Spleen (tissue), 11 donors: ENCODE measurements at regions not wholly inside any gene's neighbourhood (a gene's known extent, or its start where the extent isn't known, plus 50 kb on each side); places are given as distances from the start of the nearest gene placed in this dataset.

ENCODE experiments used
- DNase-seq: peaks from one replicate; pipeline ENCODE4 v3.0.0-alpha.2; 2020
- H3K27ac ChIP-seq, 8 donors: fragments of 200-600 bp; sonication (generic) in 7 of 8; 1 replicate in 4 of 8; 2 replicates in 4 of 8; pipeline versions ENCODE4 v1.5.0 to v1.8.0; 2016 to 2021; ENCODE audit warnings: inconsistent platforms in 4 of 8, mild to moderate bottlenecking in 4 of 8, moderate library complexity in 1 of 8
- H3K27me3 ChIP-seq, 7 donors: fragments of 200-600 bp; sonication (generic) in 6 of 7; replicated peaks in 1 of 7; 1 replicate in 4 of 7; 2 replicates in 3 of 7; pipeline versions ENCODE4 v1.5.0 to v1.8.0; 2016 to 2021; ENCODE audit warnings: inconsistent platforms in 3 of 7, mild to moderate bottlenecking in 1 of 7
- H3K36me3 ChIP-seq, 6 donors: fragments of 200-600 bp; sonication (generic) in 5 of 6; 1 replicate in 4 of 6; 2 replicates in 2 of 6; pipeline versions ENCODE4 v1.5.0 to v1.8.0; 2016 to 2021; ENCODE audit warnings: inconsistent platforms in 2 of 6
- H3K4me1 ChIP-seq, 6 donors: fragments of 200-600 bp; sonication (generic) in 5 of 6; 1 replicate in 3 of 6; 2 replicates in 3 of 6; pipeline versions ENCODE4 v1.5.0 to v1.8.0; 2016 to 2021; ENCODE audit warnings: inconsistent platforms in 3 of 6
- H3K4me3 ChIP-seq, 8 donors: fragments of 200-600 bp; sonication (generic) in 7 of 8; 1 replicate in 4 of 8; 2 replicates in 4 of 8; pipeline versions ENCODE4 v1.5.0 to v1.8.0; 2016 to 2021; ENCODE audit warnings: inconsistent platforms in 4 of 8, mild to moderate bottlenecking in 4 of 8, moderate library complexity in 2 of 8
- H3K9me3 ChIP-seq, 8 donors: fragments of 200-600 bp; sonication (generic) in 7 of 8; 1 replicate in 4 of 8; 2 replicates in 4 of 8; pipeline versions ENCODE4 v1.5.0 to v1.8.0; 2016 to 2021; ENCODE audit warnings: inconsistent platforms in 4 of 8
- POLR2A ChIP-seq, 3 donors: fragments of 450-650 bp; IDR thresholded peaks; one replicate each; pipeline ENCODE4 v1.5.1; 2017; ENCODE audit warnings: antibody characterized with exemption in 3 of 3, mild to moderate bottlenecking in 1 of 3
- POLR2AphosphoS5 ChIP-seq, 3 donors: sonication (generic); formaldehyde crosslinking; IDR thresholded peaks; one replicate each; pipeline ENCODE4 v1.5.1; 2017; ENCODE audit warnings: antibody characterized with exemption in 3 of 3
- WGBS, 5 donors: extraction: QIAGEN DNeasy Blood & Tissue Kit in 3 of 5; methylation state at CpG; one replicate each; pipeline versions ENCODE4 v1.1.5 to v1.1.7; 2013 to 2018; 5-methylcytosine and 5-hydroxymethylcytosine counted together
- intact Hi-C: fragments of 100-400 bp; cut with DNase I; formaldehyde crosslinking; loops from one replicate; pipeline ENCODE4 v1.15.0; 2023; ENCODE audit warnings: low total_unique reads
- TF ChIP-seq, protein P1 (sequence below), 11 experiments: fragments of 200-600 bp in 7 of 11; fragments of 450-650 bp in 4 of 11; sonication (generic) in 4 of 11; IDR thresholded peaks in 8 of 11; conservative IDR thresholded peaks in 3 of 11; 1 replicate in 7 of 11; 2 replicates in 4 of 11; pipeline versions ENCODE4 v1.4.0 to v1.8.0; 2016 to 2021; ENCODE audit warnings: antibody characterized with exemption in 11 of 11, inconsistent platforms in 4 of 11, mild to moderate bottlenecking in 1 of 11
- donor health status: healthy with polysubstance abuse.
- donor health status: DM: no; HTN: no; CAD: no; lungs with moderate emphysema.
- donor health status: DM: no; HTN: no; CAD: no.
- donor health status: Bipolar disorder and iron deficiency.
- donor health status: healthy.
- donor health status: DM: no; HTN: no; CAD: no.
- donor health status: DM: yes; HTN: yes; CAD: no.

DNA sequence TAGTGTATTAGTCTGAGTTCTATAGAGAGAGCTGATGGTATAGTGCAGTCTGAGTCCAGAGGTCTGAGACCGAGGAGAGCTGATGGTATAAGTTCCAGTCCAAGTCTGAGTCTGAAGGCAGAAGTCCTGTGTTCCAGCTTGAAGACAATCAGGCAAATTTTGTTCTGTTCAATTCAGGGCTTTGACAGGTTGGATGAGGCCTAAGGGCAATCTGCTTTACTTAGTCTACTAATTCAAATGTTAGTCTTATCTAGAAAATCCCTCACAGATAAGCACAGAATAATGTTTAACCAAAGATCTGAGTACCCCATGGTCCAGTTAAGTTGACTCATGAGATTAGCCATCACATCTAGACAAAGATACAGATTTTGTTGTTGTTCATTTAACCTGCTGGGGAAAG lies 303.0 kb upstream of the KLF4 start:
- no peak for TF ChIP-seq POLR2A (IDR thresholded peaks at IDR 0.05)
- H3K27me3 ChIP-seq = no peaks in the 10 kb centered on the region
- H3K4me3 ChIP-seq = no peak overlapping the region
- DNase-seq = no peak
- H3K9me3 ChIP-seq = no peaks in the 10 kb centered on the region
- no peaks in the 10 kb centered on the region for H3K4me1 ChIP-seq
- no peaks in the 10 kb centered on the region for H3K36me3 ChIP-seq
- no peak overlapping the region for H3K27ac ChIP-seq
- WGBS, 5 donors = 65 to 94% (median 79%) methylated on average over 1 of the region's 1 CpG
- intact Hi-C loops = no loop called here

DNA sequence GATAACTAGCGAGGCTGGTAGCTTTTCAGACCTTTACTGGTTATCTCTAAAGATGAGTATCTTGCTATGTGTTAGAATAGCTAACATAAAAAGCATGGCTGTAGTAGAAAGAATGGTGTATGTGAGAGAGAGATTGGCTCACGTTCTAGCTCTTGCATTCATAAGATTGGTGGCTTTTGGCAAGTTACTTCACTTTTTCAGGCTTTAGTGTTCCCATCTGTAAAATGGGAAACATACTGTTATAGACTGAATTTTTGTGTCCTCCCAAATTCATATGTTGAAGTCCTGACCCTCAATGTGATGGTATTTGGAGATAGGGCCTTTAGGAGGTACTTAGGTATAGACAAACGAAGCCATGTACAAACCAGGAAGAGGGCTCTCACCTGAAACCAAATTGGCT lies 302.4 kb upstream of the KLF4 start:
- Histone ChIP-seq H3K27ac (no peak overlapping the region), H3K27me3 (no peaks in the 10 kb centered on the region), H3K4me3 (no peak overlapping the region), H3K4me1 (no peaks in the 10 kb centered on the region), H3K36me3 (no peaks in the 10 kb centered on the region), H3K9me3 (no peaks in the 10 kb centered on the region)
- 75 to 85% (median 84%) methylated on average over 3 of the region's 3 CpGs for WGBS, 5 donors
- intact Hi-C loops = no loop called here
- TF ChIP-seq POLR2AphosphoS5 (IDR thresholded peaks at IDR 0.05) = no peak
- TF ChIP-seq, protein P1, sequence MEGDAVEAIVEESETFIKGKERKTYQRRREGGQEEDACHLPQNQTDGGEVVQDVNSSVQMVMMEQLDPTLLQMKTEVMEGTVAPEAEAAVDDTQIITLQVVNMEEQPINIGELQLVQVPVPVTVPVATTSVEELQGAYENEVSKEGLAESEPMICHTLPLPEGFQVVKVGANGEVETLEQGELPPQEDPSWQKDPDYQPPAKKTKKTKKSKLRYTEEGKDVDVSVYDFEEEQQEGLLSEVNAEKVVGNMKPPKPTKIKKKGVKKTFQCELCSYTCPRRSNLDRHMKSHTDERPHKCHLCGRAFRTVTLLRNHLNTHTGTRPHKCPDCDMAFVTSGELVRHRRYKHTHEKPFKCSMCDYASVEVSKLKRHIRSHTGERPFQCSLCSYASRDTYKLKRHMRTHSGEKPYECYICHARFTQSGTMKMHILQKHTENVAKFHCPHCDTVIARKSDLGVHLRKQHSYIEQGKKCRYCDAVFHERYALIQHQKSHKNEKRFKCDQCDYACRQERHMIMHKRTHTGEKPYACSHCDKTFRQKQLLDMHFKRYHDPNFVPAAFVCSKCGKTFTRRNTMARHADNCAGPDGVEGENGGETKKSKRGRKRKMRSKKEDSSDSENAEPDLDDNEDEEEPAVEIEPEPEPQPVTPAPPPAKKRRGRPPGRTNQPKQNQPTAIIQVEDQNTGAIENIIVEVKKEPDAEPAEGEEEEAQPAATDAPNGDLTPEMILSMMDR (IDR thresholded peaks at IDR 0.05 in 8 of 11, conservative IDR thresholded peaks at IDR 0.05 in 3 of 11) = no peak
- TF ChIP-seq POLR2A (IDR thresholded peaks at IDR 0.05) = no peak
- no peak for DNase-seq

DNA sequence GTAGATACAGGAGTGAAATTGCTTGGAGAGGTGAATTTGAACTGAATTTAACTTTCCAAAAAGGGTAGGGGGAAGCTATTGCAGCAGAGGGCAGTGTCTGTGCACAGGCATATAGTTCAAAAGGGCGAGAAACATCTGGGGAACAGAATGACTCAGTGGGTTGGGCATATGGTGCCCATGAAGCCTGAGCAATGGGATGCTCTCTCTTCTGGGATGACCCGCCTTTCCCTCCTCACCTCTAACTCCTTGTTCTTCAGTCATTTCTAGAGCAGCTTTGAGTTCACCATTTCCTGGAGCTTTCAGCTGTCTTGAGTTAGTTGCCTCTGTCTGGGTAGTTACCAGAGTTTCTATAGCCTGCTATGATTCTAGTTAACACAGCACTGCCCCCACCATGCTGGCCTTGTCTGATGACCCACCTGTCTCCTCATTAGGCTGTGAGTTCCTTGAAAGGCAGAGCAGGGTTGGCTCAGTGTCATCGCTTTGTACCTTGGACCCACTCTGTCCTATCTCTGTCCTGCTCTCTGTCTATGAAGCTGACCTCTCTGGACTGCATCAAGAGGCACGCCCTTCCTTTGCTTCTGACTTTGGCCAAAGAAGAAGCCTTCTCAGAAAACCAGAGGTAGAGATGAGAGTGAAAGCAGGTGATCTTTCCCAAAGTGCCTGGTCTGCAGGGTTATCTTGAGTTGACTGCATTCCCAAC lies 299.6 kb upstream of the KLF4 start:
- 90 to 94% (median 91%) methylated on average over 4 of the region's 4 CpGs for WGBS, 5 donors

DNA sequence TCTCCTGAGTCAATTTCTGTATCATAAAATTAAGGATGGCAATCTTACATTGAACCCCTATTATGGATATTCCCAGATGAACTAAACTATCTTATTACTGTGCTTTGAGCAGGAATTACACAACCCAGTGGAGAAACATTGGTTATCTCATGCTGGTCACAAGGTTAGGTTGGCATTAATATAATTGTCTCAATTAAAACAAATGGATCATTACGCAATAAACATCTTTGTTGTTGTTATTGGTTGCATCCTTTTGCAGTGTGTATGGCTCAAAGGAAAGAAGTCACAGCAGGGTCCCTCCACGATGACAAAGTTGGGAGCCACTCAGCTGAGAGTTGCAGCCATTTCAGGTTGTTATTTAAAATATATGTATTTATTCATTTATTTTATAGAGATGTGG lies 297.0 kb upstream of the KLF4 start:
- 89 to 94% (median 92%) methylated on average over 2 of the region's 2 CpGs for WGBS, 5 donors
- no peak for DNase-seq
- Histone ChIP-seq H3K4me1 (peaks cover 0 to 33% (median 19%) of the 10 kb centered on the region in 6 donors), H3K4me3 (no peak overlapping the region), H3K9me3 (no peaks in the 10 kb centered on the region), H3K27ac (peak overlapping the region in 1 of 8 donors; percentile 26), H3K27me3 (no peaks in the 10 kb centered on the region), H3K36me3 (no peaks in the 10 kb centered on the region)
- intact Hi-C loops = no loop called here
- TF ChIP-seq POLR2AphosphoS5 (IDR thresholded peaks at IDR 0.05) = no peak

More for the DNA sequence above, 299.6 kb upstream of the KLF4 start:
- Histone ChIP-seq H3K36me3 (no peaks in the 10 kb centered on the region), H3K4me3 (no peak overlapping the region), H3K27ac (no peak overlapping the region), H3K4me1 (peaks cover 0 to 15% (median 5%) of the 10 kb centered on the region in 6 donors), H3K27me3 (no peaks in the 10 kb centered on the region), H3K9me3 (no peaks in the 10 kb centered on the region)
- TF ChIP-seq POLR2AphosphoS5 (IDR thresholded peaks at IDR 0.05) (no peak), POLR2A (IDR thresholded peaks at IDR 0.05) (no peak)
- TF ChIP-seq, protein P1 (IDR thresholded peaks at IDR 0.05 in 8 of 11, conservative IDR thresholded peaks at IDR 0.05 in 3 of 11) = no peak
- DNase-seq = no peak
- intact Hi-C loops = no loop called here

DNA sequence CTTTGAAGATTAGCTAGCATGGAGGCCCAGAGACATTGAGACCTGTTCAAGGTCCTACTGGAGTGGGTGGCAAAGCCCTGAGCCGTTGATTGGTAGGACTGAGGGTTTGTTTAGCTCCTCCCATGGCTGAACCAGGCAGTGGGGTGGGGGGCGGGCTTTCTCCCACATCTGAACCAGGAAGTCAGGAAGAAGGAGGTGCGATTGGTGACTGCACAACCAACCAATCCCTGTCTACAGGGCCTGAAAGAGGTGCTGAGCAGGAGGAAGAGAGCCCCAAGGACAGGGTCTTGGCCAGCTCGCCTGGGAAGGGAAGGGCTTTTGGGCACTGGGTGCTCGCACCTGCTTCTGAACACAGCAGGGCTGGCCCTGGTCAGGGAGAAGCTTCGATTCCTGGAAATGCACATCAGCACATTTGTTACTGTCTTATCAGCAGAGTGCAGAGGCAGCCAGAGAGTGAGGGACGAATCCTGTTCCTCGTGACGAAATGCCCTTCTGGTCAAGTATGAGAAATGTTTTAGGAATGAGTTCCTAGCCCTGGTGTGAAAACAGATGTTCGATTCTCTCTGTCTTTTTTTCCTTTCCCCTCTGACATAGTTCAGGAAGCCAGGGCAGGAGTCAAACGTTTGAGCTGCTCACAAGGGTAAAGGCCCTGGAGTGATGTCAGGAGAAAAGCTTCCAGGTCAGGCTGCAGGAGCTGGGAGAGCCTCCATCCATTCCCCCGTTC lies 294.8 kb upstream of the KLF4 start:
- intact Hi-C loops = no loop called here
- TF ChIP-seq POLR2AphosphoS5 (IDR thresholded peaks at IDR 0.05) (peak; percentile 61 to 91 (median 87)), POLR2A (IDR thresholded peaks at IDR 0.05) (no peak)
- TF ChIP-seq, protein P1 (IDR thresholded peaks at IDR 0.05 in 8 of 11, conservative IDR thresholded peaks at IDR 0.05 in 3 of 11) = peak in 2 of 11 experiments; percentile 15 to 19
- Histone ChIP-seq H3K4me1 (peaks cover 0 to 33% (median 19%) of the 10 kb centered on the region in 6 donors), H3K36me3 (no peaks in the 10 kb centered on the region), H3K27me3 (no peaks in the 10 kb centered on the region), H3K27ac (peak overlapping the region in 7 of 8 donors; percentile 11 to 82 (median 75)), H3K4me3 (no peak overlapping the region), H3K9me3 (no peaks in the 10 kb centered on the region)
- WGBS, 5 donors = 41 to 55% (median 42%) methylated on average over 11 to 12 of the region's 12 CpGs
- DNase-seq = peak; percentile 86
